ENCODE measurements at regions not wholly inside any gene's neighbourhood (a gene's known extent, or its start where the extent isn't known, plus 50 kb on each side); places are given as distances from the start of the nearest gene placed in this dataset.

GRCh38 chr1:55640708-55641473 is 425.7 kb upstream of the USP24 start:
- peak; percentile 74 for DNase-seq (ENCODE audit: low read depth)

DNA sequence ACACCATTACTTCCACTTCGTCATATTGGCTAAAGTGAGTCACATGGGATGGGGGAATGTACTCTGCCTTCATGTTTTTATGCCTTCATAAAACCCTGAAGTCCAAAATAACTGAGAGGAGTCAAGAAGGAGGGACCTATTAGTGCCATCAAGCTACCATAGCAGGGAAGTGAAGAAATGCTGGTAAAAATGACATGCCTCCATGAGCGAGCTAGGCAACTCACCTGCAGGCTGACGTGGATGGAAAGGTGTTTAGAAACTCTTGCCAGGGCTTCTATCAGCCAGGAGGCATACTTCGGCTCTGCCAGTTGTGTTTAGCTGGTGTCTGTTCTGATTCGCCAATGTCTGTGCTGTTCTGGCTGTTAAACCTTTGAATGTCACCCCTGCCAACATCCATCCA is 424.4 kb upstream of the USP24 start:
- DNase-seq (ENCODE audit: low read depth): no peak

- DNase-seq (ENCODE audit: low read depth): no peak
Observed at GRCh38 chr1:55639051-55639450, 423.9 kb upstream of the USP24 start.

GRCh38 chr1:55636696-55637095 is 421.5 kb upstream of the USP24 start:
- DNase-seq (ENCODE audit: low read depth): no peak

DNA sequence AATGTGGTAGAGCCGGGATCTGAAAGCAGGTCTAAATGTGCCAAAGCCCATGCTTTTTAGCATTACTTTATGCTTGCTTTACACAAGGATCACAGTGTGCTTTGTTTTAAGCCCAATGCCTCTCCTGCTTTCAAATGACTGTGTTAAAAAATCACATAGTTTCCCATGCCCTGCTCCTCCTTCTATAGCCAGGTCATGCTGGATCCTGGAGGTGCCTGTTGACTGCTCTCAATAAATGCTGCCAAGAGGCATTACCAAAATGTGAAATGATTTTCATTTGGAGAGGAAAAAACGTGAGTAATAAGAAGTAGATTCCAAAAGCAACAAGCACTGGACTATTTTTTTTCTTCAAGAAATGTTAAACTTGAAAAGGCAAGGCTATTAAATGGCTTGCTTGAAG is 420.7 kb upstream of the USP24 start:
- DNase-seq (ENCODE audit: low read depth): no peak

- no peak for DNase-seq (ENCODE audit: low read depth)
Observed at GRCh38 chr1:55634516-55634915, 419.4 kb upstream of the USP24 start.

DNA sequence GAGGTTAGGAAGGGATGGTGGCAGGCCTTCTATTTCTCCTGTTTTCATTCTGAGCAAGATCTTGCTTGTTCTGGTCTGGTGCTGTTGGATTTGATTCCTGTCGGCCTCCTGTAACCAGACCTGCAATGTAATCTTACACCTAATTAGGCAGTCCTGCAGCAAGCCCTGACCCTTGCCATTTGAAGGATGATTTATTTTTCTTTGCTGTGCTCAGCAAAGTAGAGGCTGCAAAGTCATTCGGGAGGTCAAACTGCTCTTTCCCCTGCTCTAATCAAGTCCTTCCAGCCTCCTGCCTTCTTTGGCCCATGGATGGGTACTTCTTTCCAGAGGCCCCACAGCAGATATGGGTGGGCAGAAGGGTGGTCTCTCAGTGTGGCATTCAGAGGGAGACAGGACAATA is 417.7 kb upstream of the USP24 start:
- peak; percentile 10 for DNase-seq (ENCODE audit: low read depth)

DNA sequence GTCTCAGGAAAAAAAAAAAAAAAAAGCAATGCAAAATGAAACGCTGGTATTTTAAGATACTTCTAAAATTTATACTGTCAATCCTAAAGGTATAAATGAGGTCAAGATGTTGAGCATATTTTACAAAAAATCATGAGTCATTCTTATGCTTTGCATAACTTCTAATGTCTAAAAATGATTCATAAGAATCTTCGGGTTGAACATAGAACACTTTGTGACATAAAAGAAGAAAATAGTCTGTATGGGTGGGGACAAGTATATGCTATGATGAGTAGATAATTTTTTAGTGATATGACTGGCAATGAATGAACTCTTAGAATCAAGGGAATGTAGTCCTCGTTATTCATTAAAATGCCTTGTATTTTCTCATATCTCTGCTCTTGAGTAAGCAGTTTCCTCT is 416.9 kb upstream of the USP24 start:
- DNase-seq (ENCODE audit: low read depth): peak; percentile 7

GRCh38 chr1:55631509-55631908 is 416.3 kb upstream of the USP24 start:
- DNase-seq (ENCODE audit: low read depth): no peak

DNA sequence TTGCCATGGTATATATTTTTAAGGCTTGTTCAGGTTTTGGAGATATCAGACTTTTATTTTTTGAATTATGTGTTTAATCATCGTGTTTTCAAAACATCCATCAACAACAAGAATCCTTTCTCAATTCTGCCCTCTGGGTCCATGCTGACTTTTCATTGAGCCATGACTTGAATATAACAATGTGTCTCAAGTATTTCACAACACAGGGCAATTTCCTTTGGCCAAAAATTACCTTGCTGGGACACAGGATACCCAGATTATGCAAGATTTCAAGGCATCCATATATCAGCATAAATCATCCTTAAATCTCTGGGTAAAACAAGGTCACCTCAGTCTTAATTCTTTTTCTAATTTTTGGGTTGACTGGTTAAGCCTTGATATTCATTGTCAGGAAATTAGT is 411.2 kb upstream of the USP24 start:
- DNase-seq (ENCODE audit: low read depth): no peak

GRCh38 chr1:55624766-55625165 is 409.6 kb upstream of the USP24 start:
- DNase-seq (ENCODE audit: low read depth): no peak

- DNase-seq (ENCODE audit: low read depth): no peak
Observed at GRCh38 chr1:55623311-55623710, 408.1 kb upstream of the USP24 start.

GRCh38 chr1:55622074-55622473 is 406.9 kb upstream of the USP24 start:
- DNase-seq (ENCODE audit: low read depth): no peak

DNA sequence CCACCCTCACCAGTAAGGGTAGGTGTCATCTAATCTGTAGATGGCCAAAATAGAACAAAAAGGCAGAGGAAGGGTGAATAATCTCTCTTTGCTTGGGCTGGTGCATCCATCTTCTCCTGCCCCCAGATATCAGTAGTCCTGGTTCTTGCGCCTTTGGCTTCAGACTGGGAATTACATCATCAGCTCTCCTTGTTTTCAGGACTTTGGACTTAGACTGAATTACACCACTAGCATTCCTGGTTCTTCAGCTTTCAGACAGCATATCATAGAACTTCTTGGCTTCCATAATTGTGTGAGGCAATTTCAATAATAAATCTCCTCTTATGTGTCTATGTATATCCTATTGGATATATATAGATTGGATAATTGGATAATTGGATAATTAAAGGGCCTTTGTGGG is 403.0 kb upstream of the USP24 start:
- no peak for DNase-seq (ENCODE audit: low read depth)

GRCh38 chr1:55617288-55617982 is 402.3 kb upstream of the USP24 start:
- DNase-seq (ENCODE audit: low read depth): no peak

- DNase-seq (ENCODE audit: low read depth): peak; percentile 28
Observed at GRCh38 chr1:55612988-55613387, 397.8 kb upstream of the USP24 start.

- no peak for DNase-seq (ENCODE audit: low read depth)
Observed at GRCh38 chr1:55611123-55611522, 396.0 kb upstream of the USP24 start.

GRCh38 chr1:55610203-55610602 is 395.0 kb upstream of the USP24 start:
- no peak for DNase-seq (ENCODE audit: low read depth)

GRCh38 chr1:55609630-55610029 is 394.5 kb upstream of the USP24 start:
- DNase-seq (ENCODE audit: low read depth): no peak

DNA sequence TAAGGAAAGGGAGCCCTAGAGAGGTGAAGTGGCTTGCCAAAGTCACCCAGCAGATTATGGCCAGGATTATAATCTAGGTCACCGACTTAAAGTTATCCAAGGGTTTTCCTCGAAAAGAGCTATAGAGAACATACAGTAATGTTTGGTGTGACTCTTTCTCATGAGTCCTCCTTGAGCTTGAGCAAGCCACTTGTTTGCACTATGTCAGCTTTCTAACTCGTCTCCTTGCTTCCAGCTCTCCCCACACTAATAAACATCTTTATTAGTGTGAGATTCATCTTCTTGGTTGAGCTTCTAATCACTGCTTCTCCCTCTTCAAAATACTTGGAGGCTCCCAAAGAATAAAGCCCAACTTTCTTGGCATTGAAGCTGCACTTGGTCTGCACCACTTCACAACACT is 390.0 kb upstream of the USP24 start:
- DNase-seq (ENCODE audit: low read depth): no peak

- DNase-seq (ENCODE audit: low read depth): no peak
Observed at GRCh38 chr1:55604749-55605148, 389.6 kb upstream of the USP24 start.

DNA sequence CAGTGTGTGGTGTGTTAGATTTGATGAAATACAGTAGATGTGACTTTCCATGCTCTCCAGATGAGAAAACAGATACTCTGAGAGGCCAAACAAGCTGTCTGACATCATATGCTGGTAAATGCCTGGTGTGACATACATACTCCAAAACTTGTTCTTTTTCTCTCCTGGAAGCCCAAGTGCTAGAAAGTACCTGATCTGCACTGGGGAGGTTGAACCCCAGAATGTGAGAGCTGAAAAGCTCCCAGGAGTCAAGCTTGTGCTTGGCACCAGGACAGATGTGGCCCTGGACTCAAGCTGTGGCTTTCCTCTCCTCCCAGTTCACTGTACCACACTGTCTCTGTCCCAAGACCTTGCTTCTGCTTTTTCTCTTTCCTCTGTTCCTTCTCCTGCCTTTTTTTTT is 389.0 kb upstream of the USP24 start:
- DNase-seq (ENCODE audit: low read depth): no peak

DNA sequence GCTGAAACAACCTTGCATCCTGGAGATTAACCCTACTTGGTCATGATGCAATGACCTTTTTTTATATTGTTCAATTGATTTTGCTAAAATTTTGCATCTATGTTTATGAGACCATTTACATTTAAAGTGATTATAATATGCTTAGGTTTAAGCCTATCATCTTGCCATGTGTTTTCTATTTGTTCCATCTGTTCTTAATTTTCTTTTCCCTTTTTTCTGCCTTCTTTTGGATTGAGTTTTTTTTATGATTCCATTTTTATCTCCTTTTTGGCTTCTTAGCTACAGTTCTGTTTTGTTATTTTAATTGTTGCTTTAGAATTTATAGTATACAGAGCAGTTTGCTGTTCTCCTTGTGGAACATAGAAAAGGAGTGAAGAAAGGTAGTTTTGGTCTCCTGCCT is 385.1 kb upstream of the USP24 start:
- DNase-seq (ENCODE audit: low read depth): no peak
